HEK293 (cell line): ENCODE measurements at regions not wholly inside any gene's neighbourhood (a gene's known extent, or its start where the extent isn't known, plus 50 kb on each side); places are given as distances from the start of the nearest gene placed in this dataset.

Source experiments
- CTCF ChIP-seq: fragments of 450-650 bp; formaldehyde crosslinking; IDR thresholded peaks from 2 replicates; pipeline ENCODE4 v1.5.1; 2016; ENCODE audit warnings: missing biosample characterization, missing genetic modification characterization
- EGR2 ChIP-seq: fragments of 450-650 bp; formaldehyde crosslinking; IDR thresholded peaks from 2 replicates; pipeline ENCODE4 v1.5.1; 2016; ENCODE audit warnings: low read depth, missing biosample characterization, missing genetic modification characterization
- ZNF26 ChIP-seq: fragments of 450-650 bp; formaldehyde crosslinking; IDR thresholded peaks from 2 replicates; pipeline ENCODE4 v1.5.1; 2016; ENCODE audit warnings: missing biosample characterization, missing genetic modification characterization
- ZNF324 ChIP-seq: fragments of 450-650 bp; formaldehyde crosslinking; IDR thresholded peaks from 2 replicates; pipeline ENCODE4 v1.5.1; 2016; ENCODE audit warnings: missing biosample characterization, missing genetic modification characterization
- ZNF549 ChIP-seq: fragments of 450-650 bp; IDR thresholded peaks from 2 replicates; pipeline ENCODE4 v1.5.1; 2018; ENCODE audit warnings: missing biosample characterization, missing genetic modification characterization, mild to moderate bottlenecking, inconsistent platforms, moderate library complexity

GRCh38 chr11:115929618-115930129, 425.5 kb upstream of the CADM1 start:
- TF ChIP-seq CTCF (no peak), ZNF26 (tag by site-specific recombination) (no peak), EGR2 (no peak), ZNF549 (tag by site-specific recombination) (no peak), ZNF324 (tag by site-specific recombination) (no peak)
